ENCODE measurements at regions not wholly inside any gene's neighbourhood (a gene's known extent, or its start where the extent isn't known, plus 50 kb on each side); places are given as distances from the start of the nearest gene placed in this dataset.

DNA sequence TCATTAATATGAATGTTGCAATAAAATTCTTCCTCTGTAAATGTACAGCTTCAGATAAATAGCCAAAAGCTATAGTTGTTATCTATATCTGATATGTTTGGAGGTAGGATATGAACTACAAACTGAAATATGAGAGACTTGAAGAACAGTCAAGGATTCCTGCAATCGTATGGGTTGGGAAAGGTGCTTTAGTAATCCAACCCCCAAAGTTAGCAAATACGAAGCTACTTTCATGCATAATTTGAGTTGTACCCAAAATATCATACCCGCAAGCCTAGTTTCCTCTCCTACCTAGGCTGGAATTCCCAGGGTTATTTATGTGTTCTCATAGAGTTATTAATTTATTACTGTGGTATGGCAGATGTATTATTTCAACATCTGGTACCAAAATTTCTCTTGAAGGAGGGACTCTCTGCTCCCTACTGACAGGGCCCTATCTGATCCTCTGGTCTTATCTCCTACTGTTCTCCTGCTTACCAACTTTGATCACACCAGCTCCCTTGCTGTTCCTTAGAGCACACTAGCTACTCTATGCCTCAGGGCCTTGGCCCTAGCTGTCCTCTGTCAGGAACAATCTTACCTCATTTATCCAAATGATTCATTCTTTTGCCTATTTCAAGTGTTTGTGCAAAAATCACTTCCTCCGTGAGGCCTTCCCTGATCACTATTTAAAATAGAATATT is 140.4 kb upstream of the CCDC54 start:
- DNase-seq: no peak

DNA sequence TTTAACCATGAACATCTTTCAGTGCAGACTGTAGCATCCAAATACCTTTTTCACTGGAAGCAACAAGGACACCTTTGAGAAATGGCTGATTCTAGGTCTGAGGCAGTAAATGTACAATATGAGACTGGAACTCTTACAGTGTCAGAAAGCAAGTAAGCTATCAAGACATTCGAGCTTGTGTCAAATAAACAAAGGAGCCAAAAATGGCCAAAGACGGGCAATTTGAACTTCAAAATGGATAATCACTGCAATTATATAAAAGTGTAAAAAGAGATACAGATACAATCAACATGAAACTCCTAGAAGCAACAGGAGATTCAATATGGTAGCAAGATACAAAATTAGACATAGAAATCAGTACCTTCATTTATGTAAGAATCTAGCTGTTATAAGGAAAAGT is 138.5 kb upstream of the CCDC54 start:
- DNase-seq: no peak

GRCh38 chr3:107239703-107240102 is 137.5 kb upstream of the CCDC54 start:
- DNase-seq: no peak

- DNase-seq: peak in 54 of 56 donors; percentile 25 to 86 (median 68)
Observed at GRCh38 chr3:107240183-107241091, 136.8 kb upstream of the CCDC54 start.

GRCh38 chr3:107241217-107241616 is 136.0 kb upstream of the CCDC54 start:
- peak in 8 of 56 donors; percentile 9 to 23 (median 16) for DNase-seq

DNA sequence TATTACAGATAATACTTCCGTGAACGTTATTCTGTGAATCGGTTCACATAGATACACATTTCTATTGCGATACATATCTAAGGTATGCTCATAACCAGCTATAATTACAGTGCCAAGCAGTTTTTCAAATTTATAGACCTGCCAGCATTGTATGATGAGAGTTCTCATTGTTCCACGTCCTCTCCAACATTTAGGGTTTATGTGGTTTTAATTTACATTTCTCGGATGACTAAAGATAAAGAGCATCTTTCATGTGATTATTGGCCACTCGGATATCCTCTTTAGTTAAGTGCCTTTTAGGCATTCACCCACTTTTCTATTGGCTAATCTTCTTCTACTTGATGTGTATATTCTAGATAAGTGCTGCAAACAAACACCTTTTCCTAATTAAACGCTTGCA is 134.7 kb upstream of the CCDC54 start:
- no peak for DNase-seq

DNA sequence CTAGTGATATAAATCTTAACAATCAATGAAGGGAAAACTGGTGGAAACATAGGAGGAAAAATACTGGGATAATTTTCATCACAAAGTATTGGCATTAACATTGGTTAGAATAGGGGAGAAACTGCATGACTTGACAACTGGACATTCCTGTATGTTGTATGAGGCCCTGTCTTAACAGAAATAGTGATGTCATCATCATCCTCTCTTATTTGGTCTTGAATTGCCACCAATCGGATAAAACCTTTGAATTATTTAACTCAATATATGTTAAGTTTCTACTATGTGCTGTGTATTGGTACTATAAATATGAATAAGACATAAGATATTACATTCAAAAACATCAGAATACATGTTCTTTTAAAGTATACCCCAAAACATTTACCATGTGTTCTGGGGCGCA is 130.1 kb upstream of the CCDC54 start:
- no peak for DNase-seq

DNA sequence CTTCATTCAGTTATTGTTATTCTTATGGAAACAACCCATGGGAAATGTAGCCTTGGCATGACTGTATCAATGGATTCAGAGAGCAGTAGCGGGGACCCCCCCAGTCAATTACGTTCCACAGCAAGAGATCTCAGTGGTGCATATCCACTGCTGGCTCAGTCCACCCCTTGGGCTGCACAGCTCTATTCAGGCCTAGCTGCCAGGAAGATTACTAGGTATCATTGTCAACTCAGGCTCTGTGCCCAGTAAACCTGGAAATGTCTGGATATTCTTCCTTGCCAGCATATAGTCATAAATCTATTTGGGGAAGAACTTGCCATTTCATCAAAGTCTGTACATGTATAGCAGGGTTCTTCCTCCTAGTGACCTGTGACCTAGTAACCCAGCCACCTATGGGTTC is 128.1 kb upstream of the CCDC54 start:
- no peak for DNase-seq

GRCh38 chr3:107250221-107250620 is 127.0 kb upstream of the CCDC54 start:
- DNase-seq: no peak

DNA sequence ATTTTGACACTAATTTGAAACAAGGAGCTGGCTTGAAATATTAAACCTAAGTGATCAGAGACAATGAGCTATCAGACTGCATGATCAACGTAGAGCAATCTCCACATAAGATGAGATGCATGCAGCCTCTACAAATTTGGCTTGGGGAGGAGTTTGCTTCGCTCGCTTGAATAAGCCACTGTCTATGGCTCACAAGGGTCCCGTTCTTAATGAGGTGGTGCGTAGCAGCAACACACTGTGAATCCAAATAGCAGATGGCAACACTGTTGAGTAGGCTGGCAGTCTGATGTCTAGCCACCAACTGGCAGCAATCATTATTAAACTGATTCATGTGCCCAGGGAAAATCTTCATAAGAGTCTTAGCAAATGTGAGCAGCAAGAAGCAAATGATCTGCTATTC is 125.4 kb upstream of the CCDC54 start:
- peak in 24 of 56 donors; percentile 8 to 70 (median 32) for DNase-seq

- DNase-seq: no peak
Observed at GRCh38 chr3:107256963-107257362, 120.3 kb upstream of the CCDC54 start.

DNA sequence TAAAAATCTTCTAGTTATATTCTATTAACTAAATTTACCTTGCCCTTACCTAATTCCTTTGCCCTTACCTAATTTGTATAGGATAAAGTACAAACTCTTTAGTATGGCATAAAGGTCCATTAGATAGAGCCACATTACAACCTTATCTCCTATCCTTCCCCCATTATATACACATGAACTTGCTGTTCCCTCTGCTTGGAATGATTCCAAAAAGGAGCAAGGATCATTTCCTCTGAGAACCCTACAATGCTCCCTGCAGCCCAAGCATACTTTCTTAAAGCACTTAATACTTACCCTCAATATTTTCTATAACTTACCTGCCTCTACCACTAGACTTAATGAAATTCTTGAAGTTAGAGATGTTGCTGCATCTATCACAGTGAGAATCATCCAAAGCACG is 118.9 kb upstream of the CCDC54 start:
- no peak for DNase-seq

- DNase-seq: no peak
Observed at GRCh38 chr3:107260207-107260606, 117.0 kb upstream of the CCDC54 start.

- DNase-seq: no peak
Observed at GRCh38 chr3:107263269-107264021, 113.8 kb upstream of the CCDC54 start.

DNA sequence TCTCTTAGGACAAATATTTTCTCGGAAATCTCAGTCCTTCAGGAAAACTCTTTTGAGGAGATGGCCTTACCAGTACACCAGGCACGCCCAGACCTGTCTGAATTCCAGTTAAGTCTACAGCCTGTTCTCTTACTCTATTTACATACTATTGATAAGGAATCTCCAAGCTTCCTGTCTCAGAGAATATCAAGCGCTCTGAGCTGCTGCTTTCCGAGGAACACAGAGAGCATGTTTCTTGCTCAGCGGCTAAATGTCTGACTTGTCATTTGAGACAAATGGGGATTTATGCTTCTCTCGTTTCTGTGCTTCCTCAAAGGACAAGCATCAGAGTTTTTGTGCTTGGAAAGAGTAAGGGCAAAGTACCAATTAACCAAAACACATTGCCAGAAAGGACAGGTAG is 112.4 kb upstream of the CCDC54 start:
- DNase-seq: no peak

DNA sequence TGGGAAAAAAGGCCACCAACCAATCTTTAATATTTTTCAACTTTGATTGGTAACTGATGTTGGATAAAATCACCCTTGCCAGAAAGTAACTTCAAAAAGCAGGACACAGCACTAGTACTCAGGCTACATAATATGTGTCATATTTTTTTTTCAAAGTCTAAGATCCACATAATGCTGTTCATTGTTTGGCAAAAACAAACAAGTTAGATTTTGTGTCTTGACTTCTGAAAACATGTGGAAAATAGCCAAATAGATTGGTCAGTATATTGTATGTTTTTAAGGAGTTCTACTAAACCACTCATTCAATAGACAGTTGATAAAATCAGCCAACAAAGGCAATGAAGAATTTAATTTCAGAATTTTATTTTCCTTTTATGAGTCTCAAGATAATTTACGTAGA is 111.7 kb upstream of the CCDC54 start:
- DNase-seq: no peak

DNA sequence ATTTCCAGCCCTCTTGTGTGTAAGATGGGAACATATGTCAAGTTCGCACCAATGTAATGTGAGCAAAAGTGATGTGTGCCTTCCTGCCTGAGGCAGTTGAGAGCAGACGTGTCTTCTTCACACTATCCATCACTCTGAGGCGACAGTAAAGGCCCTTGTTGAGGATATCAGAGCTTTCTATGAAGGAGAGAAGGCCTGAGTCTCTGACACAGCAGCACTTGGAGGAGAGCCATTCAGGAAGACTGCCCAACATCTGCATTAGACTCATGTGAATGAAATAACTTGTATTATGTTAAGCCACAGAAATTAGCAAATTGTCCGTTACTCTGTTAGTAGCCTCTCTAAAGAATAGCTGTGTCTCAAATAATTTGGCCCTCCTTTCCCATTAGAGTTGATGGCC is 108.8 kb upstream of the CCDC54 start:
- peak in 18 of 56 donors; percentile 4 to 63 (median 29) for DNase-seq

GRCh38 chr3:107269136-107269535 is 108.1 kb upstream of the CCDC54 start:
- DNase-seq: no peak

- DNase-seq: peak in 3 of 56 donors; percentile 13 to 43 (median 23)
Observed at GRCh38 chr3:107271787-107272387, 105.4 kb upstream of the CCDC54 start.

GRCh38 chr3:107272471-107272870 is 104.8 kb upstream of the CCDC54 start:
- no peak for DNase-seq

DNA sequence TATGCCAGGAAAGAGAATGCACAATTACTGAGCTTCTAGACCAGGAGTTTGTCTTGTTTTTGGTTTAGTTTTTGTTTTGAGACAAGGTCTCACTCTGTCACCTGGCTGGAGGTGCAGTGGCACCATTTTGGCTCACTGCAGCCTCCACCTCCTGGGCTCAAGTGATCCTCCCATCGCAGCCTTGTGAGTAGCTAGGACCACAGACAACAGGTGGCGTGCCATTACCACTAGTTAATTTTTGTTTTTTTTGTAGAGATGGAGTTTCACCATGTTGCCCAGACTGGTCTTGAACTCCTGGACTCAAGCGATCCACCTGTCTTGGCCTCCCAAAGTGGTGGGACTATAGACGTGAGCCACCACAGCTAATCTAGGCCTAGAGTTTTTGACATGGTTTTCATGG is 104.4 kb upstream of the CCDC54 start:
- DNase-seq: no peak

DNA sequence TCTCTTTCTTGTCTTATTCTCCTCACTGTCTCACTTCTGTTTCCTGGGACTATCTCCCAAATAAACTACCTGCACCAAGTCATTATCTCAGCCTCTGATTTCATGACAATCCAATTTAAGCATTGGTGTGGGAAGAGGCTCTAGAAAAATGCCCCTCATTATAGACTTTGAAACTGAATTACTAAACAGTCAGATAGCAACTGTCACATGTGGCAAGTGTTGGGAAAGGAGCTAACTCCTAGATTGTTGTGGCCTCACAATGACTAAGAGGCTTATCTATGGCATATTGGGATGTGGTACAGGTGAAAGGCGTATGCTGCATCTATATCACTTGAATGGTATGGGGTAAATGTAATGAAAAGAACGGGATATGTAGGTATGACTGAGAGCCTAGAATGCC is 103.5 kb upstream of the CCDC54 start:
- no peak for DNase-seq

All from amygdala (tissue), 56 donors.